GM12874 (cell line): ENCODE measurements at regions not wholly inside any gene's neighbourhood (a gene's known extent, or its start where the extent isn't known, plus 50 kb on each side); places are given as distances from the start of the nearest gene placed in this dataset.

Experiments used
- TF ChIP-seq, protein P1 (sequence below): IDR thresholded peaks from 2 replicates; pipeline ENCODE4 v1.5.1; 2011; ENCODE audit warnings: low read depth, mild to moderate bottlenecking, control low read depth, low read length, moderate library complexity; ENCODE audit not compliant: insufficient read depth

DNA sequence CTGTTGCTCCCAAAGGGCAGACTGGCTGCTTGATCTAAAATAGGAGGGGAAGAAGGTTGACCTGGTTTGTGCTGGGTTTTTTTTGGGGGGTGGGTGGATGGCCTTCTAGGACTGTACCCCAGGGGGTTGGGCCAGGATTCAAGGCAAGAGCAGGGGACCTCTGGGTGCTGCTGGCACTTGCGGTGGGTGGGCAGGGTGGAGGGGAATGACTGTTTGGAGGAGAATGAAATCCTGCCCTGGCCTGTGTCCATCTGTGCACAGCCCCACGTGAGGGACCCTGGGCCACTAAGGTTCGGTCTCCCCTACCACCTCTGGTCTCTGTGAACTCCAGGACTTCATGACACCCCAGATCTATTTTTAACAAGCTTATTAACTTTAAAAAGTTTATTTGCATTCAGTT is 414.2 kb downstream of the PTPRU start:
- TF ChIP-seq, protein P1, sequence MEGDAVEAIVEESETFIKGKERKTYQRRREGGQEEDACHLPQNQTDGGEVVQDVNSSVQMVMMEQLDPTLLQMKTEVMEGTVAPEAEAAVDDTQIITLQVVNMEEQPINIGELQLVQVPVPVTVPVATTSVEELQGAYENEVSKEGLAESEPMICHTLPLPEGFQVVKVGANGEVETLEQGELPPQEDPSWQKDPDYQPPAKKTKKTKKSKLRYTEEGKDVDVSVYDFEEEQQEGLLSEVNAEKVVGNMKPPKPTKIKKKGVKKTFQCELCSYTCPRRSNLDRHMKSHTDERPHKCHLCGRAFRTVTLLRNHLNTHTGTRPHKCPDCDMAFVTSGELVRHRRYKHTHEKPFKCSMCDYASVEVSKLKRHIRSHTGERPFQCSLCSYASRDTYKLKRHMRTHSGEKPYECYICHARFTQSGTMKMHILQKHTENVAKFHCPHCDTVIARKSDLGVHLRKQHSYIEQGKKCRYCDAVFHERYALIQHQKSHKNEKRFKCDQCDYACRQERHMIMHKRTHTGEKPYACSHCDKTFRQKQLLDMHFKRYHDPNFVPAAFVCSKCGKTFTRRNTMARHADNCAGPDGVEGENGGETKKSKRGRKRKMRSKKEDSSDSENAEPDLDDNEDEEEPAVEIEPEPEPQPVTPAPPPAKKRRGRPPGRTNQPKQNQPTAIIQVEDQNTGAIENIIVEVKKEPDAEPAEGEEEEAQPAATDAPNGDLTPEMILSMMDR, result no peak

GRCh38 chr1:29650041-29650400 is 413.7 kb downstream of the PTPRU start:
- TF ChIP-seq, protein P1, result no peak

DNA sequence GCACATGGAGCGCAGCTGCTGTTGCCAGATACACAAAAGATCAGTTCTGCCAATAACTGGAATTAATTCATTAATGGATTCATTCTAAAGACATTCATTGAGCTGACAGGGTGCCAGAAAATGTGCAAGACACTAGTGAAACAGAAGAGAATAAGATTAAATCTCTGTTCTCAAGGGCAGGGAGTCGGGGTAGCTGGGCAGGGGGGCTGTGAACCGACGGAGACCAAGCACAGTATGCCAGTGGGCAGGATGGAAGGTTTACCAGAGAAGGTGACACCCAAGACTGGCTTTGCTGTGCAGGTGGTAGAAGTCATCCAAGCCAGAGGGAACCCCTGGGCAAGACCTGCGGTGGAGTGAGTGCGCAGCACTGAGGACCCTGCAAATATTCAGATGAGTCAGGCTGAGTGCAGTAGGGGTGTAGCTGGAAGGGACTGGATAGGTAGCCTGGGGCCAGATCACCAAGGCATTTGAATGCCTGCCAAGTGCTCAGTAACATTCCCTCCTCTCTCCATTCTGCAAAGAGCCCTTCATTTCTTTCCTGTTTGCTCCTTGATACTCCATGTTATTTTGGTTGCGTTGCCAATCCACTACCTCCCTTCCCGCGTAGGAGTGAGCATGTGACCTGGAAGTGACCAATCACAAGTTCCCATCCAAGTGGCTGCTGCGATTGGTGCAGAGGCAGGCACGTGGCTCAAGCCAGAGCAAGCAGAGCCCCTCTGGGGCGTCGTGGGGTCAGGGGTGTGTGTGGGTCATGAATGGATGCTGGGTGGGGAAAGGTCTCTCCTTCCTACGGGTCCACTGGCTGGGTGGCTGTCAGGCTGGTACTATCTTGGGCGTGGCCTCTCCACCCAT is 413.1 kb downstream of the PTPRU start:
- TF ChIP-seq, protein P1, result no peak

- TF ChIP-seq, protein P1, result no peak
These were observed 412.5 kb downstream of the PTPRU start for GRCh38 chr1:29648798-29649188.

DNA sequence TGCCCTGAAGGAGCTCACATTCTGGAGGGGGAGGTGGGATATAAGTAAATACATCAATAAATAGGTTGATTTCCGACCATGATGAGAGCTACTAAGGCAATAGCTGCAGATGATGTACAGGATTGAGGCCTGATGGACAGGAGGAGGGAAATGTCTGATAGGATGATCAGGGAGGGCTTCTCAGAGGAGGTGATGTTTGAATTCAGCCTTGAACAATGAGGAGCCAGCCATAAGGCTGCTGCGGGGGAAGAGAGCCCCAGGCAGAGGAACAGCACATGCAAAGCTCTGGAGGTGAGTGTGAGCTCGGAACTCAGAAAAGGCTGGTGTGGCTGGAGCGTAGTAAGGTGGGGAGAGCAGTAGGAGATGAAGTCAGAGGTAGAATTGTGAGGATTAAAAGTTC is 411.7 kb downstream of the PTPRU start:
- TF ChIP-seq, protein P1, result no peak

- TF ChIP-seq, protein P1, result no peak
These were observed 411.3 kb downstream of the PTPRU start for GRCh38 chr1:29647581-29647980.

GRCh38 chr1:29646161-29646775 is 409.9 kb downstream of the PTPRU start:
- TF ChIP-seq, protein P1, result no peak
